Cardiac muscle cell (in vitro differentiated cells and primary cell): ENCODE measurements at regions not wholly inside any gene's neighbourhood (a gene's known extent, or its start where the extent isn't known, plus 50 kb on each side); places are given as distances from the start of the nearest gene placed in this dataset.
"Not testable (repeated sequence)": the region's sequence is repeated elsewhere in the genome, so short reads cannot be mapped to it uniquely, and the experiment has no call there.

ENCODE experiments used
- DNase-seq, 2 donors: peaks; one replicate each; pipeline versions ENCODE4 v3.0.0 to v3.0.0-alpha.2; 2010 to 2017; ENCODE audit warnings: low read depth in 1 of 2, low spot score in 1 of 2
- H3K27ac ChIP-seq: fragments of 200-600 bp; sonication (generic); 2 replicates; pipeline ENCODE4 v1.5.1; 2016
- H3K27me3 ChIP-seq: fragments of 200-600 bp; sonication (generic); 2 replicates; pipeline ENCODE4 v1.6.0; 2016; ENCODE audit warnings: control low read depth
- H3K36me3 ChIP-seq: fragments of 200-600 bp; sonication (generic); 2 replicates; pipeline ENCODE4 v1.5.1; 2016; ENCODE audit warnings: control low read depth
- H3K4me1 ChIP-seq: fragments of 200-600 bp; sonication (generic); 2 replicates; pipeline ENCODE4 v1.8.1; 2017; ENCODE audit warnings: low read depth, mild to moderate bottlenecking, mixed run types
- H3K4me3 ChIP-seq: fragments of 200-600 bp; sonication (generic); 2 replicates; pipeline ENCODE4 v1.5.1; 2016; ENCODE audit warnings: mild to moderate bottlenecking
- H3K9me3 ChIP-seq: fragments of 200-600 bp; sonication (generic); 2 replicates; pipeline ENCODE4 v1.5.1; 2017; ENCODE audit warnings: low read depth, mild to moderate bottlenecking, control low read depth
- CTCF ChIP-seq: IDR thresholded peaks from 2 replicates; pipeline ENCODE4 v1.5.1; 2012; ENCODE audit warnings: low read depth, mild to moderate bottlenecking, low read length

DNA sequence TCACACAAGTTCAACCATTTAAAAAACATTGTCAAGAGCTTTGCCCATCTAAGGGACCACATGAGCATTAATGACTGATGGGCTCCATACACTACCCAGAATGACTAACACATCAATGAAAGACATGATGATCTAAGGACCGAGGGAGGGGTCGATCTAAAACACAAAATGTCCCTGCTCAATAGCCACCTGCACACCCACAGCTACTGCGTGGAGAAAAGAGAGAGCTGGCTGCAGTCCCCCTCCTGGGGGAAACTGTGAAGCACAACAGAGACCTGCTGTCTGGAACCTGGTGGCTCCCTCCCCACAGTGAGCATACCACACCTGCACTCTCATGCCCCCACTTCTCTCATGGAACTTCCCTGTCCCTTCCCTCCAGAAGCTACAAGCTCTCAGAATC, 130.1 kb upstream of the ERG start:
- no peak overlapping the region for H3K27ac ChIP-seq
- no peaks in the 10 kb centered on the region for H3K4me1 ChIP-seq
- H3K9me3 ChIP-seq = no peaks in the 10 kb centered on the region
- H3K4me3 ChIP-seq = no peak overlapping the region
- no peak for DNase-seq
- no peaks in the 10 kb centered on the region for H3K36me3 ChIP-seq
- no peaks in the 10 kb centered on the region for H3K27me3 ChIP-seq
- TF ChIP-seq CTCF = no peak

- no peak for TF ChIP-seq CTCF
- H3K9me3 ChIP-seq = no peaks in the 10 kb centered on the region
- no peaks in the 10 kb centered on the region for H3K36me3 ChIP-seq
- peak in 1 of 2 donors; percentile 27 for DNase-seq
- no peaks in the 10 kb centered on the region for H3K4me1 ChIP-seq
- H3K27ac ChIP-seq = no peak overlapping the region
- H3K4me3 ChIP-seq = no peak overlapping the region
- no peaks in the 10 kb centered on the region for H3K27me3 ChIP-seq
These were observed 132.9 kb upstream of the ERG start for GRCh38 chr21:38631206-38631605.

DNA sequence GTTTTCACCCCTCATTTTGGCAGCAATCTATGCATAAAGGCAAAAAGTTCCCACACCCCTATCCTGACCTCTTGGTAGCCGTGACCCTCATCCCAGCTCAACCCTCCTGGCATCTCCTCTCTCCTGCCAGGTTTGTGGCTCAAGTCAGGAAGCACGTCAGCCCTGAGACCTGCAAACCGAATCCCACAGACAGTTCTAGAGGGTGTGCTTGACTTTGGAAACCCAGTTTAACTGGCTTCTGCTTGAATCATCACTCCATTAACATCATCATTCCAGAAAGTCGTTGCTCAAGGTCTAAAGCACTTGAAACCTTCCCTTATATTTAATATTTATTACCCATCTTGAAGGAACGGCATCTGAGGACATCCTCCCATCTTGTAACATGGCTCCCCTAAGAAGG, 133.4 kb upstream of the ERG start:
- no peak for TF ChIP-seq CTCF
- H3K27ac ChIP-seq = no peak overlapping the region
- DNase-seq = peak in 1 of 2 donors; percentile 6
- no peak overlapping the region for H3K4me3 ChIP-seq
- no peaks in the 10 kb centered on the region for H3K4me1 ChIP-seq
- no peaks in the 10 kb centered on the region for H3K9me3 ChIP-seq
- H3K27me3 ChIP-seq = no peaks in the 10 kb centered on the region
- no peaks in the 10 kb centered on the region for H3K36me3 ChIP-seq

- Histone ChIP-seq H3K36me3 (no peaks in the 10 kb centered on the region), H3K9me3 (no peaks in the 10 kb centered on the region), H3K4me3 (no peak overlapping the region), H3K27me3 (no peaks in the 10 kb centered on the region), H3K27ac (no peak overlapping the region), H3K4me1 (no peaks in the 10 kb centered on the region)
- DNase-seq = no peak
- TF ChIP-seq CTCF = no peak
These were observed 138.9 kb upstream of the ERG start for GRCh38 chr21:38637161-38637560.

GRCh38 chr21:38639571-38640354, 141.5 kb upstream of the ERG start:
- no peak for DNase-seq
- Histone ChIP-seq H3K27me3 (no peaks in the 10 kb centered on the region), H3K4me3 (no peak overlapping the region), H3K9me3 (no peaks in the 10 kb centered on the region), H3K4me1 (no peaks in the 10 kb centered on the region), H3K36me3 (no peaks in the 10 kb centered on the region), H3K27ac (no peak overlapping the region)
- TF ChIP-seq CTCF = no peak

- H3K4me3 ChIP-seq, H3K9me3 ChIP-seq, H3K4me1 ChIP-seq, DNase-seq, H3K36me3 ChIP-seq, H3K27ac ChIP-seq, H3K27me3 ChIP-seq: not testable (repeated sequence)
These were observed 142.1 kb upstream of the ERG start for GRCh38 chr21:38640355-38640742.
